Neuronal stem cell (in vitro differentiated cells): ENCODE measurements at regions not wholly inside any gene's neighbourhood (a gene's known extent, or its start where the extent isn't known, plus 50 kb on each side); places are given as distances from the start of the nearest gene placed in this dataset.

Experiments used
- DNase-seq: peaks from one replicate; pipeline ENCODE4 v3.0.0-alpha.2; 2013; ENCODE audit warnings: low spot score
- H2AFZ ChIP-seq: one replicate; pipeline ENCODE4 v1.6.1; 2013; ENCODE audit warnings: mild to moderate bottlenecking, low read length, inconsistent platforms
- H2AK5ac ChIP-seq: 2 replicates; pipeline ENCODE4 v1.6.1; 2013; ENCODE audit warnings: low read depth, mild to moderate bottlenecking, inconsistent platforms, low read length, moderate library complexity, mixed read lengths
- H2BK120ac ChIP-seq: 2 replicates; pipeline ENCODE4 v1.6.1; 2013; ENCODE audit warnings: low read depth, mild to moderate bottlenecking, inconsistent platforms, low read length, moderate library complexity, mixed read lengths
- H2BK12ac ChIP-seq: one replicate; pipeline ENCODE4 v1.6.1; 2013; ENCODE audit warnings: low read length, inconsistent platforms
- H2BK15ac ChIP-seq: 2 replicates; pipeline ENCODE4 v1.6.1; 2013; ENCODE audit warnings: mild to moderate bottlenecking, low read length, inconsistent platforms, mixed read lengths
- H2BK5ac ChIP-seq: one replicate; pipeline ENCODE4 v1.6.1; 2013; ENCODE audit warnings: inconsistent platforms, mild to moderate bottlenecking, low read length, moderate library complexity
- H3K14ac ChIP-seq: one replicate; pipeline ENCODE4 v1.6.1; 2013; ENCODE audit warnings: low read length, inconsistent platforms
- H3K18ac ChIP-seq: 2 replicates; pipeline ENCODE4 v1.6.1; 2013; ENCODE audit warnings: low read length, inconsistent platforms
- H3K23ac ChIP-seq: 2 replicates; pipeline ENCODE4 v1.6.1; 2013; ENCODE audit warnings: low read depth, mild to moderate bottlenecking, mixed read lengths, low read length, inconsistent platforms; ENCODE audit not compliant: poor library complexity
- H3K27ac ChIP-seq: replicated peaks from 3 replicates; pipeline ENCODE4 v1.5.1; 2013; ENCODE audit warnings: low read length, inconsistent platforms
- H3K27me3 ChIP-seq, 3 experiments: 2 replicates each; pipeline ENCODE4 v1.6.1; 2013; ENCODE audit warnings: low read length in 3 of 3, mild to moderate bottlenecking in 2 of 3, inconsistent platforms in 1 of 3, low read depth in 1 of 3, mixed read lengths in 1 of 3, moderate library complexity in 1 of 3; ENCODE audit not compliant: control insufficient read depth in 3 of 3, insufficient read depth in 3 of 3
- H3K36me3 ChIP-seq, 2 donors: replicated peaks in 1 of 2; 2 replicates each; pipeline ENCODE4 v1.6.1; 2013; ENCODE audit warnings: low read length in 2 of 2; ENCODE audit not compliant: control insufficient read depth in 2 of 2, insufficient read depth in 2 of 2
- H3K4ac ChIP-seq: 2 replicates; pipeline ENCODE4 v1.6.1; 2013; ENCODE audit warnings: inconsistent platforms, mild to moderate bottlenecking, low read length, moderate library complexity
- H3K4me1 ChIP-seq, 2 donors: 1 replicate in 1 of 2; 2 replicates in 1 of 2; pipeline ENCODE4 v1.6.1; 2013; ENCODE audit warnings: low read length in 2 of 2, low read depth in 1 of 2; ENCODE audit not compliant: control insufficient read depth in 2 of 2, insufficient read depth in 1 of 2
- H3K4me2 ChIP-seq: one replicate; pipeline ENCODE4 v1.6.1; 2013; ENCODE audit warnings: mild to moderate bottlenecking, low read length, inconsistent platforms; ENCODE audit not compliant: insufficient read depth, poor library complexity, severe bottlenecking
- H3K4me3 ChIP-seq, 2 donors: 2 replicates each; pipeline ENCODE4 v1.5.1; 2013; ENCODE audit warnings: low read length in 2 of 2, mild to moderate bottlenecking in 2 of 2, inconsistent platforms in 1 of 2, moderate library complexity in 1 of 2
- H3K79me1 ChIP-seq: one replicate; pipeline ENCODE4 v1.6.1; 2013; ENCODE audit warnings: low read depth, mild to moderate bottlenecking, inconsistent platforms, low read length, moderate library complexity
- H3K9ac ChIP-seq: one replicate; pipeline ENCODE4 v1.6.1; 2013; ENCODE audit warnings: mild to moderate bottlenecking, low read depth, low read length, inconsistent platforms; ENCODE audit not compliant: poor library complexity
- H3K9me3 ChIP-seq, 2 donors: replicated peaks in 1 of 2; 2 replicates each; pipeline versions ENCODE3 to v1.6.1; 2013; ENCODE audit warnings: low read length in 2 of 2, mild to moderate bottlenecking in 2 of 2, inconsistent platforms in 1 of 2, low read depth in 1 of 2, mixed read lengths in 1 of 2, moderate library complexity in 1 of 2; ENCODE audit not compliant: control insufficient read depth in 2 of 2, insufficient read depth in 1 of 2
- H4K8ac ChIP-seq: one replicate; pipeline ENCODE4 v1.6.1; 2013; ENCODE audit warnings: low read depth, mild to moderate bottlenecking, inconsistent platforms, low read length, moderate library complexity
- H4K91ac ChIP-seq: one replicate; pipeline ENCODE4 v1.6.1; 2013; ENCODE audit warnings: low read length, low read depth, mild to moderate bottlenecking, inconsistent platforms; ENCODE audit not compliant: poor library complexity
- WGBS, 2 donors: extraction: QIAGEN DNeasy Blood & Tissue Kit; methylation state at CpG; one replicate each; pipeline ENCODE4 v1.1.7; 2013; ENCODE audit warnings: missing lambda C conversion rate in 2 of 2, mixed read lengths in 1 of 2; ENCODE audit not compliant: insufficient read length in 2 of 2, insufficient replicate concordance in 1 of 2; ENCODE audit errors: extremely low coverage in 2 of 2; 5-methylcytosine and 5-hydroxymethylcytosine counted together

GRCh38 chr6:74280130-74280692 is 584.2 kb downstream of the CD109 start:
- Histone ChIP-seq H2BK12ac (no peak overlapping the region), H2BK120ac (no peak overlapping the region), H4K8ac (no peak overlapping the region), H3K23ac (no peak overlapping the region), H3K4ac (no peak overlapping the region), H3K36me3 (no peaks in the 10 kb centered on the region), H3K9me3 (peaks cover 0 to 2% of the 10 kb centered on the region in 2 donors), H4K91ac (no peak overlapping the region), H3K14ac (no peak overlapping the region), H3K27ac (no peak overlapping the region), H3K4me2 (no peak overlapping the region), H3K4me3 (no peak overlapping the region), H2AK5ac (no peak overlapping the region), H2BK15ac (no peak overlapping the region), H2BK5ac (no peak overlapping the region), H3K9ac (no peak overlapping the region), H3K27me3 (no peaks in the 10 kb centered on the region), H2AFZ (no peak overlapping the region), H3K18ac (no peak overlapping the region), H3K79me1 (no peaks in the 10 kb centered on the region), H3K4me1 (no peaks in the 10 kb centered on the region)
- DNase-seq: no peak
- WGBS, 2 donors: no CpG with 5 or more reads among the region's 6 CpGs

- no peak overlapping the region for H3K27ac ChIP-seq
These were observed 581.8 kb downstream of the CD109 start for GRCh38 chr6:74277777-74278186.

GRCh38 chr6:74273541-74273940 is 577.5 kb downstream of the CD109 start:
- no peak overlapping the region for H3K23ac ChIP-seq
- no peak overlapping the region for H3K14ac ChIP-seq
- no peak overlapping the region for H2BK120ac ChIP-seq
- H3K18ac ChIP-seq: no peak overlapping the region
- no peak overlapping the region for H2BK12ac ChIP-seq
- H3K79me1 ChIP-seq: no peaks in the 10 kb centered on the region
- no peak overlapping the region for H2BK15ac ChIP-seq
- H3K4me2 ChIP-seq: no peak overlapping the region
- H2AK5ac ChIP-seq: no peak overlapping the region
- no peak overlapping the region for H2AFZ ChIP-seq
- no peak overlapping the region for H4K91ac ChIP-seq
- no peak overlapping the region for H3K4ac ChIP-seq
- H3K27me3 ChIP-seq: no peaks in the 10 kb centered on the region
- H2BK5ac ChIP-seq: no peak overlapping the region
- no peaks in the 10 kb centered on the region for H3K36me3 ChIP-seq
- no peaks in the 10 kb centered on the region for H3K4me1 ChIP-seq
- no peak overlapping the region for H3K9ac ChIP-seq
- no peaks in the 10 kb centered on the region for H3K9me3 ChIP-seq
- no peak for DNase-seq
- no peak overlapping the region for H4K8ac ChIP-seq
- no peak overlapping the region for H3K27ac ChIP-seq
- no peak overlapping the region for H3K4me3 ChIP-seq

More at GRCh38 chr6:74277777-74278186, 581.8 kb downstream of the CD109 start:
- H3K4me1 ChIP-seq: no peaks in the 10 kb centered on the region
- H2BK15ac ChIP-seq: no peak overlapping the region
- no peak overlapping the region for H3K18ac ChIP-seq
- no peak overlapping the region for H2BK120ac ChIP-seq
- H3K4me2 ChIP-seq: no peak overlapping the region
- H3K9ac ChIP-seq: no peak overlapping the region
- no peaks in the 10 kb centered on the region for H3K27me3 ChIP-seq
- H3K36me3 ChIP-seq: no peaks in the 10 kb centered on the region
- H4K91ac ChIP-seq: no peak overlapping the region
- no peak overlapping the region for H3K4ac ChIP-seq
- no peak overlapping the region for H2BK12ac ChIP-seq
- no peak overlapping the region for H3K23ac ChIP-seq
- no peaks in the 10 kb centered on the region for H3K79me1 ChIP-seq
- no CpG with 5 or more reads among the region's 6 CpGs for WGBS, 2 donors
- no peak overlapping the region for H4K8ac ChIP-seq
- H2BK5ac ChIP-seq: no peak overlapping the region
- H3K9me3 ChIP-seq: peaks cover 0 to 2% of the 10 kb centered on the region in 2 donors
- H3K4me3 ChIP-seq: no peak overlapping the region
- H3K14ac ChIP-seq: no peak overlapping the region
- H2AFZ ChIP-seq: no peak overlapping the region
- peak; percentile 8 for DNase-seq
- no peak overlapping the region for H2AK5ac ChIP-seq

GRCh38 chr6:74269600-74269858 is 573.5 kb downstream of the CD109 start:
- Histone ChIP-seq H4K91ac (no peak overlapping the region), H3K18ac (no peak overlapping the region), H3K14ac (no peak overlapping the region), H3K4me2 (no peak overlapping the region), H3K36me3 (no peaks in the 10 kb centered on the region), H3K4ac (no peak overlapping the region), H3K23ac (no peak overlapping the region), H3K9ac (no peak overlapping the region), H3K4me1 (no peaks in the 10 kb centered on the region), H3K27ac (no peak overlapping the region), H3K9me3 (no peaks in the 10 kb centered on the region), H2AK5ac (no peak overlapping the region), H3K79me1 (no peaks in the 10 kb centered on the region), H3K4me3 (no peak overlapping the region), H3K27me3 (no peaks in the 10 kb centered on the region), H2AFZ (no peak overlapping the region), H4K8ac (no peak overlapping the region), H2BK120ac (no peak overlapping the region), H2BK12ac (no peak overlapping the region), H2BK15ac (no peak overlapping the region), H2BK5ac (no peak overlapping the region)
- whole genome bisulfite sequencing, 2 donors: no CpG with 5 or more reads among the region's 3 CpGs
- no peak for DNase-seq
